ENCODE measurements at regions not wholly inside any gene's neighbourhood (a gene's known extent, or its start where the extent isn't known, plus 50 kb on each side); places are given as distances from the start of the nearest gene placed in this dataset.

DNA sequence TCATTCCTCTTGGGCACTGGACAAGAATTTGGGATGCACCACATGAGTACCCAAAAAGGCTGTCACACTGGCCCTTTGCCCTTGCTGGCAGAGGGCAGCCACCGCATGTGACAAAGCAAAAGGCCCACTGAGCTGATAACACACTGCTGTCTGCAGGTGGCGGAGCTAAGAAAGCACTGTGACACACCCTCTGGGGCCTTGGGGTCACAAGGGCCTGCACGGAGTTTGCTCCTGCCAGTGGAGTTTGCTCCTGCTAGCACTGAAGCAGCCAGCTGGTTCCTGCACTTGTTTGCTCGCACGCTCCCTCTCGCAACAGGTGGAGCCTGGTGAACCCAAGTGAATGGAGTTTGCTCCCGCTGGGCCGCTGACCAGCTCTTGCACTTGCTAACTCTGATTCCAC lies 132.6 kb downstream of the LCA5 start:
- TF ChIP-seq CTCF (IDR thresholded peaks at IDR 0.05) = no peak
- TF ChIP-seq EP300 (IDR thresholded peaks at IDR 0.05) = no peak
